WTC11 (cell line): ENCODE measurements at regions not wholly inside any gene's neighbourhood (a gene's known extent, or its start where the extent isn't known, plus 50 kb on each side); places are given as distances from the start of the nearest gene placed in this dataset.

Experiments
- ATAC-seq: fragments of 200-7000 bp; cut with Tn5 transposase; 2 replicates; pipeline ENCODE4 v1.10.0; 2021; ENCODE audit warnings: mild to moderate bottlenecking, moderate library complexity
- CTCF ChIA-PET: fragments of 300-600 bp; sonication (Branson Sonifier 250); formaldehyde crosslinking; loops from one replicate; lab custom pipeline; 2021; ENCODE audit warnings: antibody characterized with exemption; lab: Charles Lee
- POLR2A ChIA-PET: fragments of 350-600 bp; sonication (Branson Sonifier 250); formaldehyde crosslinking; loops from one replicate; lab custom pipeline; 2021; ENCODE audit warnings: antibody characterized with exemption; lab: Charles Lee
- DNase-seq: peaks from one replicate; pipeline ENCODE4 v3.0.0; 2021; ENCODE audit warnings: low spot score
- H3K27ac Mint-ChIP-seq: 2 replicates; pipeline ENCODE4 v1.8.0; 2021; ENCODE audit warnings: mixed read lengths
- H3K27me3 Mint-ChIP-seq: 2 replicates; pipeline ENCODE4 v1.8.0; 2021; ENCODE audit warnings: low read depth, mild to moderate bottlenecking, moderate library complexity, mixed read lengths
- H3K36me3 Mint-ChIP-seq: 2 replicates; pipeline ENCODE4 v1.8.0; 2021; ENCODE audit warnings: mixed read lengths
- H3K4me1 Mint-ChIP-seq: 2 replicates; pipeline ENCODE4 v1.8.0; 2022; ENCODE audit warnings: mixed read lengths
- H3K4me3 Mint-ChIP-seq: 2 replicates; pipeline ENCODE4 v1.8.0; 2021; ENCODE audit warnings: mild to moderate bottlenecking, moderate library complexity, mixed read lengths
- H3K9me3 Mint-ChIP-seq: 2 replicates; pipeline ENCODE4 v1.8.0; 2021; ENCODE audit warnings: mixed read lengths
- AR ChIP-seq: fragments of 250-450 bp; sonication (Bioruptor Pico); IDR thresholded peaks from 2 replicates; pipeline ENCODE4 v1.9.0; 2021; ENCODE audit warnings: mild to moderate bottlenecking
- ARID4B ChIP-seq: sonication (generic); formaldehyde crosslinking; IDR thresholded peaks from 2 replicates; pipeline ENCODE4 v1.8.0; 2023; ENCODE audit warnings: missing genetic modification reagents, mild to moderate bottlenecking, borderline replicate concordance
- CBFB ChIP-seq: sonication (generic); formaldehyde crosslinking; IDR thresholded peaks from 2 replicates; pipeline ENCODE4 v1.8.1; 2022; ENCODE audit warnings: mild to moderate bottlenecking, low read depth, missing genetic modification reagents
- CREB1 ChIP-seq: sonication (generic); formaldehyde crosslinking; IDR thresholded peaks from 2 replicates; pipeline ENCODE4 v1.8.0; 2023; ENCODE audit warnings: mild to moderate bottlenecking, missing genetic modification reagents
- CREM ChIP-seq: sonication (generic); formaldehyde crosslinking; IDR thresholded peaks from 2 replicates; pipeline ENCODE4 v1.8.1; 2022; ENCODE audit warnings: mild to moderate bottlenecking, missing genetic modification reagents, moderate library complexity
- CTCF ChIP-seq: fragments of 200-600 bp; IDR thresholded peaks from 2 replicates; pipeline ENCODE4 v1.8.0; 2022; ENCODE audit warnings: antibody characterized with exemption
- E2F5 ChIP-seq: sonication (generic); formaldehyde crosslinking; IDR thresholded peaks from 2 replicates; pipeline ENCODE4 v1.8.1; 2022; ENCODE audit warnings: mild to moderate bottlenecking, moderate library complexity, missing genetic modification reagents
- EMX1 ChIP-seq: fragments of 250-450 bp; sonication (Bioruptor Pico); IDR thresholded peaks from 2 replicates; pipeline ENCODE4 v1.8.0; 2021; ENCODE audit warnings: mild to moderate bottlenecking
- ETV6 ChIP-seq: sonication (generic); formaldehyde crosslinking; IDR thresholded peaks from 2 replicates; pipeline ENCODE4 v1.8.1; 2022; ENCODE audit warnings: mild to moderate bottlenecking, missing genetic modification reagents
- FOXP1 ChIP-seq: sonication (generic); formaldehyde crosslinking; IDR thresholded peaks from 2 replicates; pipeline ENCODE4 v1.8.0; 2022; ENCODE audit warnings: missing genetic modification reagents, mild to moderate bottlenecking, moderate library complexity, borderline replicate concordance
- HMGA2 ChIP-seq: fragments of 250-450 bp; sonication (Bioruptor Pico); IDR thresholded peaks from 2 replicates; pipeline ENCODE4 v1.4.0; 2021; ENCODE audit warnings: mild to moderate bottlenecking, moderate library complexity
- IRF1 ChIP-seq: sonication (generic); formaldehyde crosslinking; IDR thresholded peaks from 2 replicates; pipeline ENCODE4 v1.8.0; 2023; ENCODE audit warnings: missing genetic modification reagents
- JUN ChIP-seq: sonication (generic); formaldehyde crosslinking; IDR thresholded peaks from 2 replicates; pipeline ENCODE4 v1.8.0; 2023; ENCODE audit warnings: mild to moderate bottlenecking, missing genetic modification reagents
- KAT7 ChIP-seq: sonication (generic); formaldehyde crosslinking; IDR thresholded peaks from 2 replicates; pipeline ENCODE4 v1.8.1; 2023; ENCODE audit warnings: missing genetic modification reagents, mild to moderate bottlenecking, borderline replicate concordance
- NFE2L1 ChIP-seq: sonication (generic); formaldehyde crosslinking; IDR thresholded peaks from 2 replicates; pipeline ENCODE4 v1.8.1; 2023; ENCODE audit warnings: missing genetic modification reagents
- OVOL2 ChIP-seq: fragments of 250-450 bp; sonication (Bioruptor Pico); IDR thresholded peaks from 2 replicates; pipeline ENCODE4 v1.9.0; 2021; ENCODE audit warnings: mild to moderate bottlenecking, borderline replicate concordance
- SMAD3 ChIP-seq: sonication (generic); formaldehyde crosslinking; IDR thresholded peaks from 2 replicates; pipeline ENCODE4 v1.8.0; 2022; ENCODE audit warnings: missing genetic modification reagents, mild to moderate bottlenecking, borderline replicate concordance
- USF2 ChIP-seq: sonication (generic); formaldehyde crosslinking; IDR thresholded peaks from 2 replicates; pipeline ENCODE4 v1.8.1; 2023; ENCODE audit warnings: mild to moderate bottlenecking, missing genetic modification reagents, moderate library complexity
- ZNF121 ChIP-seq: sonication (generic); formaldehyde crosslinking; IDR thresholded peaks from 2 replicates; pipeline ENCODE4 v1.8.0; 2023; ENCODE audit warnings: missing genetic modification reagents

- Mint-ChIP-seq H3K4me3 (no peak overlapping the region), H3K27ac (no peak overlapping the region), H3K36me3 (no peaks in the 10 kb centered on the region), H3K4me1 (peaks cover 8% of the 10 kb centered on the region; the same call in 1 of the 2 replicates), H3K27me3 (no peaks in the 10 kb centered on the region), H3K9me3 (peaks cover 12% of the 10 kb centered on the region)
- POLR2A ChIA-PET = interaction anchor here (0.6 kb wide), 1 partner anchor 35 kb away, joined by 3 read pairs; no protein-coding TSS in a partner anchor
- ATAC-seq (peak; percentile 92), DNase-seq (peak; percentile 43)
- TF ChIP-seq CREM (CRISPR knock-in tag) (no peak), CTCF (peak; percentile 73)
- CTCF ChIA-PET = interaction anchor here (0.6 to 1.0 kb wide), 21 partner anchors 9 to 769 kb away, joined by 3 to 17 read pairs (median 4); no protein-coding TSS in a partner anchor
Measured at GRCh38 chr13:23020246-23020843, 160.4 kb upstream of the SGCG start.

GRCh38 chr13:23021906-23022305 lies 158.9 kb upstream of the SGCG start:
- POLR2A ChIA-PET = no interaction called here
- Mint-ChIP-seq H3K4me1 (peaks cover 11% of the 10 kb centered on the region; the same call in 1 of the 2 replicates), H3K36me3 (no peaks in the 10 kb centered on the region), H3K4me3 (no peak overlapping the region), H3K27ac (no peak overlapping the region), H3K9me3 (no peaks in the 10 kb centered on the region), H3K27me3 (no peaks in the 10 kb centered on the region)
- no peak for TF ChIP-seq KAT7
- TF ChIP-seq NFE2L1 (CRISPR knock-in tag) = no peak
- no peak for TF ChIP-seq ETV6 (CRISPR knock-in tag)
- TF ChIP-seq E2F5 (CRISPR knock-in tag) = no peak
- no peak for TF ChIP-seq EMX1 (CRISPR knock-in tag)
- no peak for TF ChIP-seq ARID4B (CRISPR knock-in tag)
- TF ChIP-seq FOXP1 = no peak
- TF ChIP-seq OVOL2 (CRISPR knock-in tag) = no peak
- no peak for TF ChIP-seq CREB1 (CRISPR knock-in tag)
- no peak for TF ChIP-seq ZNF121 (CRISPR knock-in tag)
- no peak for TF ChIP-seq JUN (CRISPR knock-in tag)
- no peak for TF ChIP-seq IRF1
- TF ChIP-seq USF2 = no peak
- TF ChIP-seq CBFB (CRISPR knock-in tag) = no peak
- no peak for TF ChIP-seq HMGA2 (CRISPR knock-in tag)
- TF ChIP-seq SMAD3 (CRISPR knock-in tag) = no peak
- TF ChIP-seq AR (CRISPR knock-in tag) = no peak
- no peak for DNase-seq
- no peak for ATAC-seq
- CTCF ChIA-PET = no interaction called here
